Muscle of back (tissue), 3 donors: ENCODE measurements at regions not wholly inside any gene's neighbourhood (a gene's known extent, or its start where the extent isn't known, plus 50 kb on each side); places are given as distances from the start of the nearest gene placed in this dataset.

ENCODE experiments used
- DNase-seq, 3 donors: peaks; one replicate each; pipeline versions ENCODE4 v3.0.0 to v3.0.0-alpha.2; 2013

- no peak for DNase-seq
Observed at GRCh38 chr16:54519161-54519695, 232.6 kb upstream of the IRX3 start.

- DNase-seq: no peak
Observed at GRCh38 chr16:54517181-54517580, 230.6 kb upstream of the IRX3 start.

GRCh38 chr16:54512467-54512995, 225.9 kb upstream of the IRX3 start:
- no peak for DNase-seq

- peak; percentile 49 to 77 (median 76) for DNase-seq
Observed at GRCh38 chr16:54511222-54511731, 224.7 kb upstream of the IRX3 start.

GRCh38 chr16:54510685-54511221, 224.2 kb upstream of the IRX3 start:
- DNase-seq: no peak

- no peak for DNase-seq
Observed at GRCh38 chr16:54509456-54509855, 222.9 kb upstream of the IRX3 start.

GRCh38 chr16:54508351-54508750, 221.8 kb upstream of the IRX3 start:
- no peak for DNase-seq

- no peak for DNase-seq
Observed at GRCh38 chr16:54506741-54507500, 220.3 kb upstream of the IRX3 start.

GRCh38 chr16:54506214-54506580, 219.6 kb upstream of the IRX3 start:
- DNase-seq: no peak

GRCh38 chr16:54505549-54506213, 219.1 kb upstream of the IRX3 start:
- no peak for DNase-seq

GRCh38 chr16:54504372-54504771, 217.8 kb upstream of the IRX3 start:
- DNase-seq: no peak

GRCh38 chr16:54503856-54504219, 217.3 kb upstream of the IRX3 start:
- DNase-seq: no peak

- peak in 1 of 3 donors; percentile 33 for DNase-seq
Observed at GRCh38 chr16:54503011-54503855, 216.6 kb upstream of the IRX3 start.

- no peak for DNase-seq
Observed at GRCh38 chr16:54501797-54502196, 215.2 kb upstream of the IRX3 start.

GRCh38 chr16:54493594-54493993, 207.0 kb upstream of the IRX3 start:
- DNase-seq: no peak

GRCh38 chr16:54493061-54493460, 206.5 kb upstream of the IRX3 start:
- DNase-seq: peak in 1 of 3 donors; percentile 40

- no peak for DNase-seq
Observed at GRCh38 chr16:54490112-54490488, 203.5 kb upstream of the IRX3 start.

GRCh38 chr16:54489225-54490111, 202.9 kb upstream of the IRX3 start:
- no peak for DNase-seq

GRCh38 chr16:54488729-54489128, 202.1 kb upstream of the IRX3 start:
- no peak for DNase-seq

GRCh38 chr16:54487933-54488332, 201.3 kb upstream of the IRX3 start:
- no peak for DNase-seq

GRCh38 chr16:54484700-54485099, 198.1 kb upstream of the IRX3 start:
- no peak for DNase-seq
